HG02759 (cell line): ENCODE measurements at regions not wholly inside any gene's neighbourhood (a gene's known extent, or its start where the extent isn't known, plus 50 kb on each side); places are given as distances from the start of the nearest gene placed in this dataset.

ENCODE experiments used
- ATAC-seq: cut with Tn5 transposase; IDR thresholded peaks from one replicate; pipeline ENCODE4 v1.9.1; 2021; ENCODE audit warnings: mild to moderate bottlenecking, moderate library complexity; ENCODE audit not compliant: unreplicated experiment

GRCh38 chr18:56042915-56043536 is 455.0 kb upstream of the TCF4 start:
- ATAC-seq: no peak

GRCh38 chr18:56038171-56039030 is 450.4 kb upstream of the TCF4 start:
- ATAC-seq: no peak

- no peak for ATAC-seq
Observed at GRCh38 chr18:56036741-56037140, 448.7 kb upstream of the TCF4 start.

GRCh38 chr18:56035546-56035945 is 447.6 kb upstream of the TCF4 start:
- no peak for ATAC-seq

- no peak for ATAC-seq
Observed at GRCh38 chr18:56034949-56035348, 447.0 kb upstream of the TCF4 start.

- ATAC-seq: no peak
Observed at GRCh38 chr18:56030060-56030459, 442.1 kb upstream of the TCF4 start.

- ATAC-seq: no peak
Observed at GRCh38 chr18:56028514-56028913, 440.5 kb upstream of the TCF4 start.

GRCh38 chr18:56026509-56026908 is 438.5 kb upstream of the TCF4 start:
- no peak for ATAC-seq

- ATAC-seq: no peak
Observed at GRCh38 chr18:56021809-56022195, 433.8 kb upstream of the TCF4 start.

- no peak for ATAC-seq
Observed at GRCh38 chr18:56021136-56021808, 433.3 kb upstream of the TCF4 start.

- ATAC-seq: no peak
Observed at GRCh38 chr18:56019908-56020307, 431.9 kb upstream of the TCF4 start.

- no peak for ATAC-seq
Observed at GRCh38 chr18:56019156-56019555, 431.2 kb upstream of the TCF4 start.

GRCh38 chr18:56009411-56009810 is 421.4 kb upstream of the TCF4 start:
- ATAC-seq: no peak

- ATAC-seq: no peak
Observed at GRCh38 chr18:56003720-56004088, 415.7 kb upstream of the TCF4 start.

GRCh38 chr18:56003009-56003719 is 415.2 kb upstream of the TCF4 start:
- ATAC-seq: no peak

- peak; percentile 40 for ATAC-seq
Observed at GRCh38 chr18:56001576-56001975, 413.6 kb upstream of the TCF4 start.

GRCh38 chr18:56000041-56000440 is 412.0 kb upstream of the TCF4 start:
- no peak for ATAC-seq

- no peak for ATAC-seq
Observed at GRCh38 chr18:55999641-56000040, 411.6 kb upstream of the TCF4 start.

GRCh38 chr18:55998801-55999385 is 410.9 kb upstream of the TCF4 start:
- ATAC-seq: no peak

GRCh38 chr18:55998071-55998522 is 410.1 kb upstream of the TCF4 start:
- ATAC-seq: no peak

GRCh38 chr18:55997151-55997561 is 409.2 kb upstream of the TCF4 start:
- ATAC-seq: no peak
